GM12865 (cell line): ENCODE measurements at regions not wholly inside any gene's neighbourhood (a gene's known extent, or its start where the extent isn't known, plus 50 kb on each side); places are given as distances from the start of the nearest gene placed in this dataset.

ENCODE experiments used
- DNase-seq: peaks from one replicate; pipeline ENCODE4 v3.0.0; 2010; ENCODE audit warnings: low read depth
- H3K4me3 ChIP-seq: 2 replicates; pipeline ENCODE4 v1.5.1; 2011; ENCODE audit warnings: mild to moderate bottlenecking, low read depth, low read length, control low read depth
- CTCF ChIP-seq: IDR thresholded peaks from 2 replicates; pipeline ENCODE4 v1.5.1; 2011; ENCODE audit warnings: low read length, control low read depth, low read depth, inconsistent platforms; ENCODE audit not compliant: insufficient read depth; ENCODE audit errors: missing control alignments

DNA sequence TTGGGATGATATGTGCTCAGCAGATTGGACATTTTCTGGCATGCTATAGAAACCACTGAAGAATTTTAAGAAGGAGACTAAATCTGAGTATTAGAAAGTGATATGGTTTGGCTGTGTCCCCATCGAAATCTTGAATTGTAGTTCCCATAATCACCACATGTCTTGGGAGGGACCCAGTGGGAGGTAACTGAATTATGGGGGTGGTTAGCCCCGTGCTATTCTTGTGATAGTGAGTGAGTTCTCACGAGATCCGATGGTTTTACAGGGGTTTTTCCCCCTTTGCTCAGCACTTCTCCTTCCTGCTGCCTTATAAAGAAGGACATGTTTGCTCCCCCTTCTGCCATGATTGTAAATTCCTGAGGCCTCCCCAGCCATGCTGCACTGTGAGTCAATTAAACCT is 535.9 kb upstream of the VRK2 start:
- DNase-seq = peak; percentile 5

DNA sequence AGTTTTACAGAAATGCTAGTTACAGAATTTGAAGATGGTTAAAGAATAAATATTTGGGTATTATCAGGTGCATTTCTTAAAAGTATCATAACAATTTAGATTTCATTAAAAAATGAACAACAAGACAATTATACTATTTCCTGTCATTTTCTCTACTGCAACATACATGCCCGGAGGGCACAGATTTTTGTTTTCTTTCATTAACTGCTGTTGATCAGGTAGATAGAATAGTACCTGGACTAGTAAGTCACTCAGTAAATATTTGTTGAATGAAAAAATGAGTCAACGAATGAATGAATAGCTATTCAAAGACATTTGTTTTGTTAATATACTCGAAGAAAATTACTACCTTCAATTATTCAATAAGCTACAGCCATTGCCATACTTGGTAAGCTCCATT is 531.2 kb upstream of the VRK2 start:
- H3K4me3 ChIP-seq = no peak overlapping the region
- no peak for DNase-seq
- no peak for TF ChIP-seq CTCF

More for the DNA sequence above, 535.9 kb upstream of the VRK2 start:
- H3K4me3 ChIP-seq = no peak overlapping the region
- no peak for TF ChIP-seq CTCF

- TF ChIP-seq CTCF = peak; percentile 36
- H3K4me3 ChIP-seq = no peak overlapping the region
- DNase-seq = peak; percentile 51
Measured at GRCh38 chr2:57516698-57517340, 529.8 kb upstream of the VRK2 start.

GRCh38 chr2:57523304-57523703 is 523.3 kb upstream of the VRK2 start:
- TF ChIP-seq CTCF = no peak
- H3K4me3 ChIP-seq = no peak overlapping the region
- DNase-seq = no peak

DNA sequence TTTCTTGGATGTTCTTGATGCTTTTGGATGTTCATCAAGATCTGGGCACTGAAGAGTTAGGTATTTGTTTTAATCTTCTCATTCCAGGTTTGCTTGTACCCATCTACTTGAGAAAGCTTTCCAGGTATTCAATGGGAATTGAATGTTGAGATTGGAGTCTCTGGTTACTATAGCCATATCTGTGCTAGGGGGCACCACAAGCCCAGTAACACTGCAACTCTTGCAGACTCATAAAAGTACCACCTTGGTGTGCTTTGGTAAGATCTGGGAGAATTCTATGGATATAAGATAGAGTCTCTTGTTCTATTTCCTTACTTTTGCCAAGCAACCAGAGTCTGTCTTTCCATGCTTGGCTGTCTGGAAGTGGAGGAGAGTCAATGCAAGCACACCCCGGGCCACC is 518.9 kb upstream of the VRK2 start:
- H3K4me3 ChIP-seq = no peak overlapping the region
- DNase-seq = no peak
- TF ChIP-seq CTCF = no peak

GRCh38 chr2:57528499-57528898 is 518.1 kb upstream of the VRK2 start:
- H3K4me3 ChIP-seq = no peak overlapping the region
- no peak for TF ChIP-seq CTCF
- DNase-seq = no peak

- TF ChIP-seq CTCF = no peak
- H3K4me3 ChIP-seq = no peak overlapping the region
- no peak for DNase-seq
Measured at GRCh38 chr2:57534358-57534757, 512.2 kb upstream of the VRK2 start.
